PFSK-1 (cell line): ENCODE measurements at regions not wholly inside any gene's neighbourhood (a gene's known extent, or its start where the extent isn't known, plus 50 kb on each side); places are given as distances from the start of the nearest gene placed in this dataset.

Experiments used
- POLR2AphosphoS5 ChIP-seq: IDR thresholded peaks from 2 replicates; pipeline ENCODE4 v1.6.1; 2012; ENCODE audit warnings: low read depth, mild to moderate bottlenecking, control low read depth, low read length, moderate library complexity
- TAF1 ChIP-seq: IDR thresholded peaks from 2 replicates; pipeline ENCODE4 v1.6.1; 2012; ENCODE audit warnings: low read length, control low read depth, borderline replicate concordance; ENCODE audit not compliant: insufficient read depth
- TF ChIP-seq, protein P1 (sequence below), 2 experiments: IDR thresholded peaks; 2 replicates each; pipeline versions ENCODE4 v1.6.1 to v1.8.0; 2011 to 2012; ENCODE audit warnings: low read depth in 2 of 2, low read length in 2 of 2, control low read depth in 1 of 2, inconsistent platforms in 1 of 2, mild to moderate bottlenecking in 1 of 2, moderate library complexity in 1 of 2; ENCODE audit not compliant: insufficient read depth in 1 of 2

GRCh38 chr6:146990284-146990683 is 213.9 kb upstream of the STXBP5 start:
- TF ChIP-seq POLR2AphosphoS5 (no peak), TAF1 (no peak)
- TF ChIP-seq, protein P1, sequence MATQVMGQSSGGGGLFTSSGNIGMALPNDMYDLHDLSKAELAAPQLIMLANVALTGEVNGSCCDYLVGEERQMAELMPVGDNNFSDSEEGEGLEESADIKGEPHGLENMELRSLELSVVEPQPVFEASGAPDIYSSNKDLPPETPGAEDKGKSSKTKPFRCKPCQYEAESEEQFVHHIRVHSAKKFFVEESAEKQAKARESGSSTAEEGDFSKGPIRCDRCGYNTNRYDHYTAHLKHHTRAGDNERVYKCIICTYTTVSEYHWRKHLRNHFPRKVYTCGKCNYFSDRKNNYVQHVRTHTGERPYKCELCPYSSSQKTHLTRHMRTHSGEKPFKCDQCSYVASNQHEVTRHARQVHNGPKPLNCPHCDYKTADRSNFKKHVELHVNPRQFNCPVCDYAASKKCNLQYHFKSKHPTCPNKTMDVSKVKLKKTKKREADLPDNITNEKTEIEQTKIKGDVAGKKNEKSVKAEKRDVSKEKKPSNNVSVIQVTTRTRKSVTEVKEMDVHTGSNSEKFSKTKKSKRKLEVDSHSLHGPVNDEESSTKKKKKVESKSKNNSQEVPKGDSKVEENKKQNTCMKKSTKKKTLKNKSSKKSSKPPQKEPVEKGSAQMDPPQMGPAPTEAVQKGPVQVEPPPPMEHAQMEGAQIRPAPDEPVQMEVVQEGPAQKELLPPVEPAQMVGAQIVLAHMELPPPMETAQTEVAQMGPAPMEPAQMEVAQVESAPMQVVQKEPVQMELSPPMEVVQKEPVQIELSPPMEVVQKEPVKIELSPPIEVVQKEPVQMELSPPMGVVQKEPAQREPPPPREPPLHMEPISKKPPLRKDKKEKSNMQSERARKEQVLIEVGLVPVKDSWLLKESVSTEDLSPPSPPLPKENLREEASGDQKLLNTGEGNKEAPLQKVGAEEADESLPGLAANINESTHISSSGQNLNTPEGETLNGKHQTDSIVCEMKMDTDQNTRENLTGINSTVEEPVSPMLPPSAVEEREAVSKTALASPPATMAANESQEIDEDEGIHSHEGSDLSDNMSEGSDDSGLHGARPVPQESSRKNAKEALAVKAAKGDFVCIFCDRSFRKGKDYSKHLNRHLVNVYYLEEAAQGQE (IDR thresholded peaks at IDR 0.05; ENCODE audit: insufficient read depth in 1 of 2, low read depth in 2 of 2, low read length in 2 of 2): no peak
